Dedifferentiated amniotic fluid mesenchymal stem cell (primary cell): ENCODE measurements at regions not wholly inside any gene's neighbourhood (a gene's known extent, or its start where the extent isn't known, plus 50 kb on each side); places are given as distances from the start of the nearest gene placed in this dataset.

Experiments
- DNase-seq: peaks from one replicate; pipeline ENCODE4 v3.0.0-alpha.2; 2016; ENCODE audit errors: extremely low spot score

DNA sequence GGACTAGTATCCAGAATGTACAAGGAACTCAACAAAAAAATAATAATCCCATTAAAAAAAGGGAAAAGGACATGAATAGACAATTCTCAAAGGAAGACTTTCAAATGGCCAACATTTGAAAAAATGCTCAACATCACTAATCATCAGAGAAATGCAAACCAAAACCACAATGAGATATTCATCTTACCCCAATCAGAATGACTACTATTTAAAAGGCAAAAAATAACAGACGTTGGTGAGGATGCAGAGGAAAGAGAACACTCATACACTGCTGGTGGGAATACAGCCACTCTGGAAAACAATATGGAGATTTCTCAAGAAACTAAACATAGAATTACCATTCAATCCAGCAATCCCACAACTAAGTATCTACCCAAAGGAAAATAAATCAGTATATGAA is 133.1 kb downstream of the KDR start:
- DNase-seq = no peak

- no peak for DNase-seq
Measured at GRCh38 chr4:54988655-54989054, 136.7 kb downstream of the KDR start.

DNA sequence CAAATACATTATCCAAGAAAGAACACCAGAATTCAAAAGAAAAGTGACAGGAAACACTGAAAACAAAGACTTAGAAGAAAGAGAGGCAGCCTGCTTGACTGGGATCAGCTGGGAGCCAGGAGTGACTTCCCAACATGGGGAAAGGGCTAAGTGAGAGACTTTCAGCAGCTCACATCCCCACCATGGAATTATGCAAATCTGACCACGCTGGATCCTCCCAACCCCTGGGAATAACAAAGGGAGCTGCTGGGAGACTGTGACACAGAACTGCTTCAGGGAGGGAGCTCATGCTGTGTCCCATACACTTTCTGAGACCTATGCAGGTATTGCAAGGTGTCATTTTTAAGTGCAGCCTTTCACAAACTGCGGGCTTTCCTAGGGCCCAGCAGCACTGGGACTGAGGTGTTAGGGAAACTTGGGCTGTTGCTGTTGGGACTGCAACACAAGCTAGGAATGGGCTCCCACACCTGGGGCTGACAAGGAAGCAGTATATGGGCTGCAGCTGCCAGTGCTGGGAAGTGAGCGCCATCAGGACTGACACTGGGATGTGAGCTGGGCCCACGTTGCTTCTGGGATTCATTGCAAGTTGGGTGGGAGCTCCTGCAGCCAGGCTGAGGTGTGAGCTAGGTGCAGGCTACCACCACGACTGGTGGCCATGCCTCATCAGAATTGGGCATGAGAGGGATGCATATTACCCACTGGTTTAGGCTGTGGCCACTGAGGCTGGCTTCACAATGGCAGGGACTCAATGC is 139.1 kb downstream of the KDR start:
- DNase-seq = no peak

- DNase-seq = no peak
Measured at GRCh38 chr4:54976682-54977081, 148.7 kb downstream of the KDR start.

- DNase-seq = no peak
Measured at GRCh38 chr4:54976031-54976430, 149.4 kb downstream of the KDR start.

- DNase-seq = no peak
Measured at GRCh38 chr4:54973784-54974183, 151.6 kb downstream of the KDR start.

GRCh38 chr4:54971474-54971950 is 153.9 kb downstream of the KDR start:
- DNase-seq = peak; percentile 64

DNA sequence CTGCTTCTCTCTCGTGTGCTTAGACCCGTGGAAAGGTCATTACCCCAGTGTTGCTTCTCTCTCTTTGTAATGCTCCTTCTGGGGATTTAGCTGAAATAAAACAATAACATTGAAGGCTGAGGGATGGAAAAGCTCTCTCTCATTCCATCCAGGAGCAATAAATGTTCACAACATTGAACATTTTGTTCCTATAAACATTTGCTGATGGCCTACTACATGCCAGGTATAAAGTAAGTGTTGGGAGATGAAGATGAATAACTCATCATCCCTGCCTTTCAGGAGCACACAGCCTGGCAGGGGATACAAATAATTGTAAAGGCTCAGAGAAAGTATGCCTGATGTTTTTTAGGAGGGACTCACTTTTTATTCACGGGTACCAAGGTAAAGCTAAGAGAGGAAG is 158.1 kb downstream of the KDR start:
- no peak for DNase-seq

DNA sequence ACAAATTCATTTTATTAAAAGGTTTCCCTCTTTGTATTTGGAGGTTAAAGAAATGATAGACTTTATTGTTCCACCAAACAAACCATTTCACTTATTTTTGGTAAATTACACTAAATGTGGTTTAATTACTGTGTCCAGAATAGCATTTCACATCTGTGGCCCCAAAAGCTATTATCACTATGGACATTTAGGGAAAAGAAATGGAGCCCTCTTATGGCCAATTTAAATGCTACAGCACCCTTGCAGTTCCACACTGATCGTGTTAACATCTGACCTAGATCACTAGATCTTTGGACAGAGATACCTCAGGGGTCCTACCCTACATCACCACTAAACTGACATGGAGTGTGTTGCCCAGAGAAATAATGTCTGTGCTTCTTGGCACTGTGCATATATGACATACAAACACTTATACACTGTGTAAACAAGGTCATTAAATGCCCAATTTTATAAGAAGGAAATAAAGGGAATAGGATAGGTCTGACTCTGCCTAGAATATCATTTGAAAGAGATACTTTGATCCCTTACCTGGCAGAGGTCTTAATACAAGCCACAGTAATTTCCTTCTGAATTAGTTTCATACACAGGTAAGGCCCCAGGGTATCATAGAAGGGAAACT is 163.9 kb downstream of the KDR start:
- peak; percentile 66 for DNase-seq

DNA sequence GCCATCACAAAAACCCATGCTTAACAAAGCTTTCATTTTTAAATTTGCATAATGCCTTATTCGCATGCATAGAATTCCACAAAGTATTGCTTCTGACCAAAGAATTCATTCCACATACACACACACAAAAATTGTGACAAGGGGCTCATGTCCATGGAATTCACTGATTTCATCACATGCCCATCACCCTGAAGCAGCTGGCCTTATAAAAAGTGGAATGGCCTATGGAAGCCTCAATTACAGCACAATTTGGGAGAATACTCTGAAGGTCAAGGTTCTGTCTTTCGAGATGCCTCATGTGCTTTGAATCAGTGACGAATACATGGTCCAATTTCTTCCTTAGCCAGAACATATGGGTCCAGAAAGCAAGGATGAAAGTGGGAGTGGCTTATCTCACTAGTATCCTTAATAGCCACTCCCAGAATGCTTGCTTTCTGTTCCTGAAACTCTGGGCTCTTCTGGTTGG is 165.7 kb downstream of the KDR start:
- peak; percentile 87 for DNase-seq

- no peak for DNase-seq
Measured at GRCh38 chr4:54959131-54959530, 166.3 kb downstream of the KDR start.

DNA sequence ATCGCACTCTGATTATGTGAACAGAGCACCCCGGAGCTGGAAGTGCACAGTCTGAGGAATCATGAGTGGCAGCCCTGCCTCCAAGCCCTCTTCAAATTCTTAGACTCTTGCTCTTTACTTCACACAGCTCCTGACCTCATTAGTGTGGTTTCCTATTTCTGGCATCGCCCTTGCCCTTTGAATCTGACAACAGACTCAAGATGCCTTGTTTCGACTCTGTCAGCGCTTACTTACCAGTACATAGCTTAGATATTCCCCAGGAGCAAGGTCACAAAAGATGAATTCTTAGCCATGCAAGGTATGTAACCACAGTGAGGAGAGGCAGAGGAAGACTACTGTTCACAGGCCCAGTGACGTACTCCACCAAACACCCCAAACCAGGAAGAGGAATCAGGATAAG is 167.2 kb downstream of the KDR start:
- DNase-seq = no peak

DNA sequence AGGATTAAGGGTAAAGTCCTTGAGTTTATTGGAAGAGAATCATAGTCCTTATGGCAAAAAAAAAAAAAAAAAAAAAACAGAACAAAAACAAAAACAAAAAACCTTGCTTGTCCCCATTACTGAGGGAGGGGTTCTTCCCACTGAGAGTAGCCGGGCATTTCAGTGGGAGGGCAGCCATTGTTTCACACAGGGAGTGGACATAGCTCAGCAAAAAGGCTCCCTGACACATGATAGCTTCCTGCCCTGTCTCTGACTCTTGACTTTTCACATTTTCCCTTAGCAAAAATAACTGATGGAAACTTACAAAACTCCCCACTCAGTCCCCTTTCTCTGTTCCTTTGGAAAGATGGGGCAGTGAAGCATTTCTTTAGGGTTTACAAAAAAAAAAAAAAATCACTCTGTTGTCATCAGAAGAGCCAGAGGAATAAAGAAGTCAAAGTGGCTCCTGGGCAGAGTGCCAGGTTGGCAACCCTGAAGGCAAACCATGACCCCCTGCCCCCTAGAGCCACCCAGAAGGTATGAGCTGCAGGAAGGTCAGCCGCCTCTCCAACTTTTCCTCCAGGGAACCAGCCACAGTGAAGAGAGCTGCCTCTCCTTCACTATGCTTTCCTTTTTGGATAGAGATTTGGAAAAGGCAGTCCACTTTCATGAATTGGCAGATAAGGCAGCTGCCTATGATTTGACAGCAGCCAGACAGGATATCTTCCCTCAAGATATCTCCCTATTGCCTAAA is 170.6 kb downstream of the KDR start:
- DNase-seq = no peak

- DNase-seq = no peak
Measured at GRCh38 chr4:54946741-54947140, 178.7 kb downstream of the KDR start.

GRCh38 chr4:54945838-54946237 is 179.6 kb downstream of the KDR start:
- DNase-seq = no peak

- DNase-seq = no peak
Measured at GRCh38 chr4:54942721-54943120, 182.7 kb downstream of the KDR start.

GRCh38 chr4:54941994-54942552 is 183.3 kb downstream of the KDR start:
- no peak for DNase-seq

- no peak for DNase-seq
Measured at GRCh38 chr4:54940996-54941865, 184.2 kb downstream of the KDR start.

- DNase-seq = no peak
Measured at GRCh38 chr4:54937501-54937900, 187.9 kb downstream of the KDR start.

GRCh38 chr4:54933579-54933978 is 191.8 kb downstream of the KDR start:
- DNase-seq = no peak

- no peak for DNase-seq
Measured at GRCh38 chr4:54930226-54930625, 195.2 kb downstream of the KDR start.
